ENCODE measurements at regions not wholly inside any gene's neighbourhood (a gene's known extent, or its start where the extent isn't known, plus 50 kb on each side); places are given as distances from the start of the nearest gene placed in this dataset.
A peak's percentile ranks its signal among the peaks of the same experiment; 100 is the strongest.
"Not testable (repeated sequence)": the region's sequence is repeated elsewhere in the genome, so short reads cannot be mapped to it uniquely, and the experiment has no call there.

DNA sequence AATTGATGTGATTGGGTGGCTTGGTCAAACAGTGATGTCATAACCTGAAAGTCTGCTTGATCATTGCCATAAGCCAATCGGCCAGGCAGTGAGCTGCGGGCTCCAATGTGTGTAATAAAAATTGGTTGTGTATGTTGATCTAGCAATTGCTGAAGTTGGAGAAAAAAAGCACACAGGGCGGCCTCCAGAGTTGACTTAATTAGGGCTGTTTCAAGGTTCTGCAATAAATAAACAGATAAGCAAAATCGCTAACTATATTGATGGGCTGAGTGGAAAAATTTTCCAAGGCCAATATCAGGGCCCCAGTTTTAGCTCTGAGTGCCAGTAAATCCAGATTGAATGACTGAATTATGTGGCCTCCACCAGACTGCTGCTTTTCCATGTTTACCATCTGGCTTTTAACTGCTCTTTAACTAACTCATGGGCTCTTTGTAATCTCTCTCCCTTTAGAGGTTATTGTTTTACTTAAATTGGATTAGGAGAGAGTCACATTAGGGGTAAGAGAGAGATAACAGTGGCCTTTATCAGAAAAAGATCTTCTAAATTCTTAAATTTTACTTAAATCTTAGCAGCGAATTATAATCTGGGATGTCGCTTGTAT lies 160.6 kb upstream of the WDFY3 start:
- peaks cover 4% of the 10 kb centered on the region for H3K9me3 Mint-ChIP-seq
- H3K4me3 Mint-ChIP-seq, result no peak overlapping the region
- H3K27ac Mint-ChIP-seq, result no peak overlapping the region
- H3K4me1 Mint-ChIP-seq (ENCODE audit: low read depth), result no peaks in the 10 kb centered on the region
- no peaks in the 10 kb centered on the region for H3K36me3 Mint-ChIP-seq (ENCODE audit: low read depth)
- intact Hi-C loops (cut with micrococcal nuclease), result no loop called here
- ATAC-seq, result no peak
- DNase-seq, result no peak
- H3K27me3 Mint-ChIP-seq, result no peaks in the 10 kb centered on the region
- TF ChIP-seq, protein P1, sequence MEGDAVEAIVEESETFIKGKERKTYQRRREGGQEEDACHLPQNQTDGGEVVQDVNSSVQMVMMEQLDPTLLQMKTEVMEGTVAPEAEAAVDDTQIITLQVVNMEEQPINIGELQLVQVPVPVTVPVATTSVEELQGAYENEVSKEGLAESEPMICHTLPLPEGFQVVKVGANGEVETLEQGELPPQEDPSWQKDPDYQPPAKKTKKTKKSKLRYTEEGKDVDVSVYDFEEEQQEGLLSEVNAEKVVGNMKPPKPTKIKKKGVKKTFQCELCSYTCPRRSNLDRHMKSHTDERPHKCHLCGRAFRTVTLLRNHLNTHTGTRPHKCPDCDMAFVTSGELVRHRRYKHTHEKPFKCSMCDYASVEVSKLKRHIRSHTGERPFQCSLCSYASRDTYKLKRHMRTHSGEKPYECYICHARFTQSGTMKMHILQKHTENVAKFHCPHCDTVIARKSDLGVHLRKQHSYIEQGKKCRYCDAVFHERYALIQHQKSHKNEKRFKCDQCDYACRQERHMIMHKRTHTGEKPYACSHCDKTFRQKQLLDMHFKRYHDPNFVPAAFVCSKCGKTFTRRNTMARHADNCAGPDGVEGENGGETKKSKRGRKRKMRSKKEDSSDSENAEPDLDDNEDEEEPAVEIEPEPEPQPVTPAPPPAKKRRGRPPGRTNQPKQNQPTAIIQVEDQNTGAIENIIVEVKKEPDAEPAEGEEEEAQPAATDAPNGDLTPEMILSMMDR (IDR thresholded peaks at IDR 0.05), result no peak
- ChIA-PET CTCF (interaction anchor here (1.2 kb wide), 1 partner anchor 43 kb away, joined by 3 read pairs; no protein-coding TSS in a partner anchor), POLR2A (no interaction called here)

DNA sequence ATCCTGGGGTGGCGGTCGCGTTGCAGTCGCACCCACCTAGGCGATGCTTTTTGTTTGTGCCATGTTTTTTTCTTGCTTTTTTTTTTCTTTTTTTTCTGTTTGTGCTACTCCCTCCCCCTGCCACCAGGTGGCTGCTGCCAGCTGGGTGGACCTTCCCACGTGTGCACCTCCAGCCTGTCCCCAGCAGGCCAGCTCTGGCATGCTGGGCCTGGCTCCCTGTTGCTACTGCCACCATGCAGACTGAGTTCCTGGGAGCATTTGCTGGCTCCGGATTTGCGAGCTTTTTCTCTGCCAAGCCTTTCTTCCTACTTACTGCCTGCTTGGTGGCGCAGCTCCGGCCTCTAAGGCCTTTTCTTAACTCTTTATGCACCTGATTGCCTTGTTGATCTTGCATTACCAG lies 161.2 kb upstream of the WDFY3 start:
- H3K36me3 Mint-ChIP-seq (ENCODE audit: low read depth), result no peaks in the 10 kb centered on the region
- intact Hi-C loops (cut with micrococcal nuclease), result no loop called here
- DNase-seq, result peak; percentile 1

GRCh38 chr4:85128246-85129204 lies 162.0 kb upstream of the WDFY3 start:
- Mint-ChIP-seq H3K27me3 (no peaks in the 10 kb centered on the region), H3K4me1 (ENCODE audit: low read depth) (no peaks in the 10 kb centered on the region), H3K4me3 (no peak overlapping the region), H3K27ac (no peak overlapping the region), H3K36me3 (ENCODE audit: low read depth) (no peaks in the 10 kb centered on the region), H3K9me3 (peaks cover 4% of the 10 kb centered on the region)
- no peak for ATAC-seq
- no peak for DNase-seq
- ChIA-PET CTCF (no interaction called here), POLR2A (no interaction called here)
- intact Hi-C loops (cut with micrococcal nuclease), result no loop called here
- TF ChIP-seq, protein P1 (IDR thresholded peaks at IDR 0.05), result no peak

More for the DNA sequence above, 161.2 kb upstream of the WDFY3 start:
- Mint-ChIP-seq H3K27me3 (no peaks in the 10 kb centered on the region), H3K4me3 (no peak overlapping the region), H3K9me3 (peaks cover 4% of the 10 kb centered on the region), H3K4me1 (ENCODE audit: low read depth) (no peaks in the 10 kb centered on the region), H3K27ac (no peak overlapping the region)
- ATAC-seq, result no peak
- ChIA-PET POLR2A (no interaction called here), CTCF (interaction anchor here (1.2 kb wide), 1 partner anchor 43 kb away, joined by 3 read pairs; no protein-coding TSS in a partner anchor)
- TF ChIP-seq, protein P1 (IDR thresholded peaks at IDR 0.05), result peak; percentile 26

- CTCF ChIA-PET; ATAC-seq; H3K4me1 Mint-ChIP-seq (ENCODE audit: low read depth); H3K36me3 Mint-ChIP-seq (ENCODE audit: low read depth); intact Hi-C loops (cut with micrococcal nuclease); H3K4me3 Mint-ChIP-seq; POLR2A ChIA-PET; H3K27ac Mint-ChIP-seq; DNase-seq; H3K9me3 Mint-ChIP-seq; H3K27me3 Mint-ChIP-seq: not testable (repeated sequence)
These were observed 163.1 kb upstream of the WDFY3 start for GRCh38 chr4:85129354-85130125.

DNA sequence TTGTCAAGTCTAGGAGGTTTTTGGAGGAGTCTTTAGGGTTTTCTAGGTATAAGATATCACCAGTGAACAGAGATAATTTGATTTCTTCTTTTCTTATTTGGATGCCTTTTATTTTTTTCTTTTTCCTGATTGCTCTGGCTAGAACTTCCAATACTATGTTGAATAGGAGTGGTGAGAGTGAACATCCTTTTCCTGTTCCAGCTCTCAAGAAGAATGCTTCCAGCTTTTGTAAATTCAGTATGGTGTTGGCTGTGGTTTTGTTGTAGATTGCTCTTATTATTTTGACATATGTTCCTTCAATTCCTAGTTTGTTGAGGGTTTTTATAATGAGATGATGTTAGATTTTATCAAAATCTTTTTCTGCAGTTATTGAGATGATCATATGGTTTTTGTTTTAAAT lies 165.6 kb upstream of the WDFY3 start:
- no peak overlapping the region for H3K4me3 Mint-ChIP-seq
- no peak for ATAC-seq
- intact Hi-C loops (cut with micrococcal nuclease), result no loop called here
- POLR2A ChIA-PET, result no interaction called here
- H3K4me1 Mint-ChIP-seq (ENCODE audit: low read depth), result no peaks in the 10 kb centered on the region
- H3K27ac Mint-ChIP-seq, result no peak overlapping the region
- H3K36me3 Mint-ChIP-seq (ENCODE audit: low read depth), result no peaks in the 10 kb centered on the region
- TF ChIP-seq, protein P1 (IDR thresholded peaks at IDR 0.05), result no peak
- DNase-seq, result no peak
- CTCF ChIA-PET, result no interaction called here
- H3K9me3 Mint-ChIP-seq, result peaks cover 4% of the 10 kb centered on the region
- H3K27me3 Mint-ChIP-seq, result no peaks in the 10 kb centered on the region
